Astrocyte (in vitro differentiated cells and primary cell): ENCODE measurements at regions not wholly inside any gene's neighbourhood (a gene's known extent, or its start where the extent isn't known, plus 50 kb on each side); places are given as distances from the start of the nearest gene placed in this dataset.

Experiments
- CTCF ChIP-seq: IDR thresholded peaks from 2 replicates; pipeline ENCODE4 v1.5.1; 2011; ENCODE audit warnings: low read depth, mild to moderate bottlenecking, inconsistent platforms, low read length, moderate library complexity; ENCODE audit not compliant: insufficient read depth
- EZH2 ChIP-seq: IDR thresholded peaks from 2 replicates; pipeline ENCODE4 v1.6.1; 2012; ENCODE audit warnings: mild to moderate bottlenecking, low read length, inconsistent platforms; ENCODE audit not compliant: insufficient read depth

- no peak for TF ChIP-seq CTCF
- no peak for TF ChIP-seq EZH2
Measured at GRCh38 chr18:64240316-64240715, 91.4 kb upstream of the LINC00305 start.
